Parathyroid adenoma (tissue), 2 donors: ENCODE measurements at regions not wholly inside any gene's neighbourhood (a gene's known extent, or its start where the extent isn't known, plus 50 kb on each side); places are given as distances from the start of the nearest gene placed in this dataset.

Experiments
- H2AFZ ChIP-seq: fragments of 300-600 bp; sonication (generic); one replicate; pipeline ENCODE4 v1.7.0; 2017; ENCODE audit warnings: antibody characterized with exemption, mild to moderate bottlenecking
- H3K27ac ChIP-seq: fragments of 300-600 bp; sonication (generic); one replicate; pipeline ENCODE4 v1.7.0; 2017
- H3K27me3 ChIP-seq: fragments of 300-600 bp; sonication (generic); one replicate; pipeline ENCODE4 v1.7.0; 2017; ENCODE audit warnings: low read length; ENCODE audit not compliant: control insufficient read depth, insufficient read depth
- H3K36me3 ChIP-seq: fragments of 300-600 bp; sonication (generic); one replicate; pipeline ENCODE4 v1.7.0; 2017; ENCODE audit warnings: low read length; ENCODE audit not compliant: control insufficient read depth, insufficient read depth
- H3K4me1 ChIP-seq: fragments of 300-600 bp; sonication (generic); one replicate; pipeline ENCODE4 v1.7.0; 2017; ENCODE audit warnings: control low read depth
- H3K4me2 ChIP-seq: fragments of 300-600 bp; sonication (generic); one replicate; pipeline ENCODE4 v1.7.0; 2017; ENCODE audit warnings: low read length
- H3K4me3 ChIP-seq: fragments of 300-600 bp; sonication (generic); one replicate; pipeline ENCODE4 v1.7.0; 2017; ENCODE audit warnings: low read depth, low read length
- H3K79me2 ChIP-seq: fragments of 300-600 bp; sonication (generic); one replicate; pipeline ENCODE4 v1.7.0; 2017; ENCODE audit warnings: control low read depth
- H3K9ac ChIP-seq: fragments of 300-600 bp; sonication (generic); one replicate; pipeline ENCODE4 v1.7.0; 2017; ENCODE audit warnings: mild to moderate bottlenecking
- H3K9me3 ChIP-seq: fragments of 300-600 bp; sonication (generic); one replicate; pipeline ENCODE4 v1.7.0; 2017; ENCODE audit warnings: low read length; ENCODE audit not compliant: control insufficient read depth
- CTCF ChIP-seq: fragments of 300-600 bp; sonication (generic); IDR thresholded peaks from one replicate; pipeline ENCODE4 v1.7.0; 2017; ENCODE audit warnings: antibody characterized with exemption, mild to moderate bottlenecking
- donor health status: primary hyperparathyroidism.

DNA sequence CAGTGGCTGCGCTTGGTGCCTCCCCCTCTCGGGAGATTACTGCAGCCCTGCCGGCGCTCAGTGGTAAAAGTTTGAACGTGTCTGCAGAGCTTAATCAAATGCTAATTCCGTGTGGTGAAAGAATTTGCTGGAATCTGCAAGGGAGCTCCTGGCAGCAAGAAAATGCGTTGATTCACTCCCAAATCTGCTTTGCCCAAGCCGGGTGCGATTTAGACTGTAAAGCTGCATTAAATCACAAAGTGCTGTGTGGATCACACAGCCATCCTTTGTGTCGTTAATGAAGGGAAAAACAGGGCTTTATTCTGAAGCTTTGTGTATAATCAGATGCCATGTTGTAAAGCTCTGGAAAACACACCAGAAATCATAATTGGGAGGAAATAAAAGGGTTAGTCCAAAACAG lies 444.1 kb downstream of the BCOR start:
- TF ChIP-seq CTCF = no peak
- H3K4me1 ChIP-seq = no peaks in the 10 kb centered on the region
- H3K9me3 ChIP-seq = no peaks in the 10 kb centered on the region
- H2AFZ ChIP-seq = no peak overlapping the region
- H3K36me3 ChIP-seq = no peaks in the 10 kb centered on the region
- no peak overlapping the region for H3K4me2 ChIP-seq
- no peak overlapping the region for H3K9ac ChIP-seq
- H3K27ac ChIP-seq = no peak overlapping the region
- H3K4me3 ChIP-seq = no peak overlapping the region
- no peaks in the 10 kb centered on the region for H3K79me2 ChIP-seq
- H3K27me3 ChIP-seq = no peaks in the 10 kb centered on the region

DNA sequence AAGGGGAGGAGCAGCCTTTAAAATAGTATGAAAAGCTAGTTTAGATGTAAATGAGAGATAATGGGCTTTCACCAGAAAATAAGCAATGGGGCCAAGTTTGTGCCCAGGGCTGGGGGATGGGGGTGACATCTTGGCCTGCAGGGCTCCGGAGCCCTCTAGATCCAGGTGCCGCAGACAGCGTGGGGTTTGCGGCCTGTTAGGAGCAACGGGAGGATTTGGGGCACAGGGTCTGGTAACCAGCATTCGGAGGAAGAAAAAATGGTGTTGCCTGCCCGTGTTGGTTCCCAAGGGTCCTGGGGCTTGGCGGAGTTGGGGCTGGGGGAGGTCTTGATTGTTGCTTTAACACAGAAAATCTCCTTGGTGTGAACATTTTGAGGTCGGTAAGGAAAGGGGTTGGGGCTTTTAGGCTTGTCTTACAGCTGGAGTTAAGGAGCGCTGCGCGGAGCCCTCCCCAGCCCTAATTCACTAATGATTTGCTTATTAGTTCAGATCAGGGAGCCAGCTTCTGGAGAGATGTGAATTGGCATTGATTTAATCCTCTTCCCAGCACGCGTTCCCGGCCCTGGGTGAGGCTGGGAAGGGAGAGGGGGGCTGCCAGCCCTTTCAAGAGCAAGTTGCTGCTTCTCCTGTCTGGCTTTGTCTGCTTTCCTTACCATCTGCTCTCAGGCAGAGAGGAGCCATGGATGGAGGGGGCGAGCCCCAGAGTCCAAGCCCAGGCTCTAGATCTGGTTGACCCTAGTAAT lies 443.4 kb downstream of the BCOR start:
- Histone ChIP-seq H2AFZ (no peak overlapping the region), H3K4me1 (no peaks in the 10 kb centered on the region), H3K79me2 (no peaks in the 10 kb centered on the region), H3K36me3 (no peaks in the 10 kb centered on the region), H3K27ac (no peak overlapping the region), H3K4me2 (no peak overlapping the region), H3K9me3 (no peaks in the 10 kb centered on the region), H3K4me3 (no peak overlapping the region), H3K9ac (no peak overlapping the region), H3K27me3 (no peaks in the 10 kb centered on the region)
- TF ChIP-seq CTCF = no peak

- no peaks in the 10 kb centered on the region for H3K9me3 ChIP-seq
- H3K4me1 ChIP-seq = no peaks in the 10 kb centered on the region
- H2AFZ ChIP-seq = no peak overlapping the region
- H3K79me2 ChIP-seq = no peaks in the 10 kb centered on the region
- no peaks in the 10 kb centered on the region for H3K36me3 ChIP-seq
- no peak overlapping the region for H3K27ac ChIP-seq
- TF ChIP-seq CTCF = no peak
- H3K4me2 ChIP-seq = no peak overlapping the region
- H3K9ac ChIP-seq = no peak overlapping the region
- no peak overlapping the region for H3K4me3 ChIP-seq
- H3K27me3 ChIP-seq = no peaks in the 10 kb centered on the region
These were observed 442.8 kb downstream of the BCOR start for GRCh38 chrX:39654952-39655351.

DNA sequence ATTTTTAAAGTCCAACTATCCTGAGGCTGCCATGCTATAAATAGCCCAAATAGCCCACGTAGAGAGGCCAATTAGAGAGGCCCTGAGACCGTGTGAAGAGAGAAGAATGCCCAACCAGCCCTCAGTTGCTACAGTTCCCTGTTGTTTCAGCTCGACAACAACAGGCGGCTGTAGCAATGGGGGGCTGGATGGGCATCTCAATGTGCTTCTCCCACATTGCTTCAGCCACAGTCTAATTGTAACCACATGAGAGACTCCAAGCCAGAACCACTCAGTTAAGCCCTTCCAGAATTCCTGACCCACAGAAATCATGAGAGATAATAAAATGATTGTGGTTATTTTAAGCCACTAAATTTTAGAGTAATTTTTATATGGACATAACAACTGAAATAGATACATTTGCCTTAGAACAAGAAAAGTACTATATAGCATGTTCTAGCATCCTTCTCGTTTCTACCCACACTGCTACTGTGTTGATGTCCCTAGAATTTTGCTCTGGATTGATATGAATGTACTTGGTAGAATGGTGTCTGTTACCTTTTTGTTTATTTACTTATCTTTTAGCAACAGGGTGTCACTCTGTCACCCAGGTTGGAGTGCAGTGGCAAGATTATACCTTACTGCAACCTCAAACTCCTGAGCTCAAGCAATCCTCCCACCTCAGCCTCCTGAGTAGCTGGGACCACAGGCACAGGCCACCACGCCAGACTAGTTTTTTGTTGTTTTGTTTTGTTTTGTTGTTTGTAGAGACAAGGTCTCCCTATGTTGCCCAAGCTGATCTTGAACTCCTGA lies 436.4 kb downstream of the BCOR start:
- Histone ChIP-seq H3K36me3 (no peaks in the 10 kb centered on the region), H2AFZ (no peak overlapping the region), H3K9me3 (no peaks in the 10 kb centered on the region), H3K27ac (no peak overlapping the region), H3K4me1 (no peaks in the 10 kb centered on the region), H3K4me2 (no peak overlapping the region), H3K9ac (no peak overlapping the region), H3K27me3 (no peaks in the 10 kb centered on the region), H3K79me2 (no peaks in the 10 kb centered on the region), H3K4me3 (no peak overlapping the region)
- TF ChIP-seq CTCF = no peak
